ENCODE measurements at regions not wholly inside any gene's neighbourhood (a gene's known extent, or its start where the extent isn't known, plus 50 kb on each side); places are given as distances from the start of the nearest gene placed in this dataset.

DNA sequence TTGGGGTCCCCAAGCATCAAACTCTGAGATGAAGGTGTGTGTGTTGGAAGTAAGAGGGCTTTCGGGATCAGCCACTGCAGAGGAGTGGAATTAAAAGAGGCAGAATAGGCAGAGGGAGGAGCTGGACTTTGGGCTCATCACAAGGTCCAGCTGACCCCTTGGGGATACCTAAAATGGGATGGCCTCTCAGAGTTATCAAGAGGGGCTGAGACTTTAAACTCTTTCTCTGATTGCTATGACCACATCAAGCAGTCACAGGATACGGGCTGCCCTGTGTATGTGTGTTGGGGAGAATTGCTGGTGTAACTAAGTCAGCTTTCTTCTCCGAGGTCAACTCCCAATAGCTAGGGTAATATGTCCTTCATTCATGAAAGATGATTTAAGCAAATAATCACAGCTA lies 127.7 kb upstream of the SLC14A2 start:
- CTCF ChIA-PET: no interaction called here
- no TSS peak for BruUV-seq (replicated peaks)

GRCh38 chr18:45488645-45489044 lies 126.6 kb upstream of the SLC14A2 start:
- DNase-seq (ENCODE audit: low read depth, low spot score): no peak
- in situ Hi-C loops (cut with HindIII; ENCODE audit: low pct_unique_long_range_greater_than_20kb, low sequenced_read_pairs): no loop called here
- ATAC-seq: no peak
- TF ChIP-seq POLR2AphosphoS5 (IDR thresholded peaks at IDR 0.05; ENCODE audit: low read depth, low read length) (no peak), CTCF (IDR thresholded peaks at IDR 0.05) (no peak), SIN3A (IDR thresholded peaks at IDR 0.05; ENCODE audit: borderline replicate concordance, insufficient read depth, low read depth, low read length) (no peak), TCF7L2 (IDR thresholded peaks at IDR 0.05; ENCODE audit: low read depth, low read length) (no peak)
- TF ChIP-seq, protein P1, sequence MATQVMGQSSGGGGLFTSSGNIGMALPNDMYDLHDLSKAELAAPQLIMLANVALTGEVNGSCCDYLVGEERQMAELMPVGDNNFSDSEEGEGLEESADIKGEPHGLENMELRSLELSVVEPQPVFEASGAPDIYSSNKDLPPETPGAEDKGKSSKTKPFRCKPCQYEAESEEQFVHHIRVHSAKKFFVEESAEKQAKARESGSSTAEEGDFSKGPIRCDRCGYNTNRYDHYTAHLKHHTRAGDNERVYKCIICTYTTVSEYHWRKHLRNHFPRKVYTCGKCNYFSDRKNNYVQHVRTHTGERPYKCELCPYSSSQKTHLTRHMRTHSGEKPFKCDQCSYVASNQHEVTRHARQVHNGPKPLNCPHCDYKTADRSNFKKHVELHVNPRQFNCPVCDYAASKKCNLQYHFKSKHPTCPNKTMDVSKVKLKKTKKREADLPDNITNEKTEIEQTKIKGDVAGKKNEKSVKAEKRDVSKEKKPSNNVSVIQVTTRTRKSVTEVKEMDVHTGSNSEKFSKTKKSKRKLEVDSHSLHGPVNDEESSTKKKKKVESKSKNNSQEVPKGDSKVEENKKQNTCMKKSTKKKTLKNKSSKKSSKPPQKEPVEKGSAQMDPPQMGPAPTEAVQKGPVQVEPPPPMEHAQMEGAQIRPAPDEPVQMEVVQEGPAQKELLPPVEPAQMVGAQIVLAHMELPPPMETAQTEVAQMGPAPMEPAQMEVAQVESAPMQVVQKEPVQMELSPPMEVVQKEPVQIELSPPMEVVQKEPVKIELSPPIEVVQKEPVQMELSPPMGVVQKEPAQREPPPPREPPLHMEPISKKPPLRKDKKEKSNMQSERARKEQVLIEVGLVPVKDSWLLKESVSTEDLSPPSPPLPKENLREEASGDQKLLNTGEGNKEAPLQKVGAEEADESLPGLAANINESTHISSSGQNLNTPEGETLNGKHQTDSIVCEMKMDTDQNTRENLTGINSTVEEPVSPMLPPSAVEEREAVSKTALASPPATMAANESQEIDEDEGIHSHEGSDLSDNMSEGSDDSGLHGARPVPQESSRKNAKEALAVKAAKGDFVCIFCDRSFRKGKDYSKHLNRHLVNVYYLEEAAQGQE (IDR thresholded peaks at IDR 0.05; ENCODE audit: insufficient read depth in 1 of 2, low read depth in 2 of 2, low read length in 1 of 2): no peak
- H3K27ac ChIP-seq (ENCODE audit: low read length): no peak overlapping the region
- H3K4me3 ChIP-seq (ENCODE audit: low read depth in 2 of 2, low read length in 2 of 2): no peak overlapping the region
- H3K9me3 ChIP-seq (ENCODE audit: control insufficient read depth, insufficient read depth, low read depth, low read length): no peaks in the 10 kb centered on the region
- H3K27me3 ChIP-seq (ENCODE audit: control insufficient read depth, insufficient read depth, low read length): no peaks in the 10 kb centered on the region
- BruUV-seq (replicated peaks): no TSS peak
- intact Hi-C loops (cut with micrococcal nuclease; ENCODE audit: unreplicated experiment): no loop called here
- no peaks in the 10 kb centered on the region for H3K4me1 ChIP-seq (ENCODE audit: control insufficient read depth, insufficient read depth, low read length)
- ChIA-PET POLR2A (no interaction called here), CTCF (no interaction called here)
- H3K36me3 ChIP-seq (ENCODE audit: control insufficient read depth, insufficient read depth, low read length): no peaks in the 10 kb centered on the region

More for the DNA sequence above, 127.7 kb upstream of the SLC14A2 start:
- no peak for ATAC-seq
- Histone ChIP-seq H3K9me3 (ENCODE audit: control insufficient read depth, insufficient read depth, low read depth, low read length) (no peaks in the 10 kb centered on the region), H3K27ac (ENCODE audit: low read length) (no peak overlapping the region), H3K4me1 (ENCODE audit: control insufficient read depth, insufficient read depth, low read length) (no peaks in the 10 kb centered on the region), H3K4me3 (ENCODE audit: low read depth in 2 of 2, low read length in 2 of 2) (no peak overlapping the region), H3K27me3 (ENCODE audit: control insufficient read depth, insufficient read depth, low read length) (no peaks in the 10 kb centered on the region), H3K36me3 (ENCODE audit: control insufficient read depth, insufficient read depth, low read length) (no peaks in the 10 kb centered on the region)
- POLR2A ChIA-PET: no interaction called here
- TF ChIP-seq TCF7L2 (IDR thresholded peaks at IDR 0.05; ENCODE audit: low read depth, low read length): no peak
- TF ChIP-seq SIN3A (IDR thresholded peaks at IDR 0.05; ENCODE audit: borderline replicate concordance, insufficient read depth, low read depth, low read length): no peak
- TF ChIP-seq, protein P1 (IDR thresholded peaks at IDR 0.05; ENCODE audit: insufficient read depth in 1 of 2, low read depth in 2 of 2, low read length in 1 of 2): no peak
- no peak for TF ChIP-seq POLR2AphosphoS5 (IDR thresholded peaks at IDR 0.05; ENCODE audit: low read depth, low read length)
- no peak for TF ChIP-seq CTCF (IDR thresholded peaks at IDR 0.05)
- intact Hi-C loops (cut with micrococcal nuclease; ENCODE audit: unreplicated experiment) (no loop called here), in situ Hi-C loops (cut with HindIII; ENCODE audit: low pct_unique_long_range_greater_than_20kb, low sequenced_read_pairs) (no loop called here)
- DNase-seq (ENCODE audit: low read depth, low spot score): no peak

All from Panc1 (cell line).